ENCODE measurements at regions not wholly inside any gene's neighbourhood (a gene's known extent, or its start where the extent isn't known, plus 50 kb on each side); places are given as distances from the start of the nearest gene placed in this dataset.

DNA sequence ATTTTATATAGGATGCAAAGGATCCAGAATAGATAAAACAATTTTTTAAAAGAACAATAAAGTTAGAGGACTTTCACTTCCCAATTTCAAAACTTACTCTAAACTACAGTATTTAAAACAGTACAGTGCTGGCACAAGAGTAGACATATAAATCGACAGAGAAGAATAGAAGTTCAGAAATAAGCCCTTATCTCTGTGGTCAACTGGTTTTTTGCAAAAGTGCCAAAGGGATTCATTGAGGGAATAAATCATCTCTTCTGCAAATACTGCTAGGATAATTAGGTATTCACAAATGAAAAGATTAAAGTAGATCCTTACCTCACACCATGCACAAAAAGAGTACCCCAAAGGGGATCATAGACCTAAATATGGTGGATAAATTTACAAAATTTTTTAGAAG lies 431.0 kb upstream of the HTR2A start:
- Histone ChIP-seq H3K9me3 (ENCODE audit: insufficient read depth, low read length) (no peaks in the 10 kb centered on the region), H3K9me2 (replicated peaks; ENCODE audit: insufficient read depth, low read length) (no peaks in the 10 kb centered on the region), H3K36me3 (ENCODE audit: low read length) (no peaks in the 10 kb centered on the region), H2AFZ (ENCODE audit: low read depth, low read length, severe bottlenecking) (no peak overlapping the region), H3K79me2 (ENCODE audit: insufficient read depth, low read length) (no peaks in the 10 kb centered on the region), H3K27me3 (ENCODE audit: low read length) (no peaks in the 10 kb centered on the region), H3K27ac (ENCODE audit: low read depth, low read length) (no peak overlapping the region), H3K4me2 (ENCODE audit: low read depth, low read length, poor library complexity, severe bottlenecking) (no peak overlapping the region), H4K20me1 (ENCODE audit: low read depth, low read length) (no peaks in the 10 kb centered on the region), H3F3A (ENCODE audit: insufficient read depth) (no peaks in the 10 kb centered on the region), H3K4me3 (ENCODE audit: insufficient read depth, low read length, poor library complexity, severe bottlenecking) (no peak overlapping the region), H3K9ac (ENCODE audit: low read length) (no peak overlapping the region)
- no peak for TF ChIP-seq EZH2phosphoT487 (conservative IDR thresholded peaks at IDR 0.05; ENCODE audit: low read length)
- TF ChIP-seq, protein P1, sequence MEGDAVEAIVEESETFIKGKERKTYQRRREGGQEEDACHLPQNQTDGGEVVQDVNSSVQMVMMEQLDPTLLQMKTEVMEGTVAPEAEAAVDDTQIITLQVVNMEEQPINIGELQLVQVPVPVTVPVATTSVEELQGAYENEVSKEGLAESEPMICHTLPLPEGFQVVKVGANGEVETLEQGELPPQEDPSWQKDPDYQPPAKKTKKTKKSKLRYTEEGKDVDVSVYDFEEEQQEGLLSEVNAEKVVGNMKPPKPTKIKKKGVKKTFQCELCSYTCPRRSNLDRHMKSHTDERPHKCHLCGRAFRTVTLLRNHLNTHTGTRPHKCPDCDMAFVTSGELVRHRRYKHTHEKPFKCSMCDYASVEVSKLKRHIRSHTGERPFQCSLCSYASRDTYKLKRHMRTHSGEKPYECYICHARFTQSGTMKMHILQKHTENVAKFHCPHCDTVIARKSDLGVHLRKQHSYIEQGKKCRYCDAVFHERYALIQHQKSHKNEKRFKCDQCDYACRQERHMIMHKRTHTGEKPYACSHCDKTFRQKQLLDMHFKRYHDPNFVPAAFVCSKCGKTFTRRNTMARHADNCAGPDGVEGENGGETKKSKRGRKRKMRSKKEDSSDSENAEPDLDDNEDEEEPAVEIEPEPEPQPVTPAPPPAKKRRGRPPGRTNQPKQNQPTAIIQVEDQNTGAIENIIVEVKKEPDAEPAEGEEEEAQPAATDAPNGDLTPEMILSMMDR (IDR thresholded peaks at IDR 0.05; ENCODE audit: insufficient read depth, low read length, poor library complexity, severe bottlenecking): no peak

DNA sequence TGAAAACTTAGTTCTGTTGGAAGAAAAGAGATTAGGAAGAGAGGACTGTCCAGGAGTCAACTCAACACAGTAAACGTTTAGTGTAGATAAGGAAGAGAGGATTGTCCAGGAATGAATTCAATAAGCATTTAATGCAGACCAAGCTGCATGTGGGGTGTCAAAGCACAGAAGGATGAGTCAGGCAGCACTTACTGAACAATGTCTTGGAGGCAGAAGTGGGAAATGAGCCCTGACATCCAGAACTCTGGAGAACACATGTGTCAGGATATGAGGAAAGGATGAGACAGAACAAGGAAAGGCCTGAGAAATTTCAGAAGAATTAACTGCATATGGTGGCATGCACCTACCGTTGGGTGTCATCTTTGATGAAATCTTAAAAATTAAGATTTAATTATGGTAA lies 429.2 kb upstream of the HTR2A start:
- Histone ChIP-seq H3K36me3 (ENCODE audit: low read length) (no peaks in the 10 kb centered on the region), H3K9me3 (ENCODE audit: insufficient read depth, low read length) (no peaks in the 10 kb centered on the region), H4K20me1 (ENCODE audit: low read depth, low read length) (no peaks in the 10 kb centered on the region), H3K4me3 (ENCODE audit: insufficient read depth, low read length, poor library complexity, severe bottlenecking) (no peak overlapping the region), H3K27me3 (ENCODE audit: low read length) (no peaks in the 10 kb centered on the region), H3K4me2 (ENCODE audit: low read depth, low read length, poor library complexity, severe bottlenecking) (no peak overlapping the region), H3K9ac (ENCODE audit: low read length) (no peak overlapping the region), H2AFZ (ENCODE audit: low read depth, low read length, severe bottlenecking) (no peak overlapping the region), H3K27ac (ENCODE audit: low read depth, low read length) (no peak overlapping the region), H3K9me2 (replicated peaks; ENCODE audit: insufficient read depth, low read length) (no peaks in the 10 kb centered on the region), H3F3A (ENCODE audit: insufficient read depth) (no peaks in the 10 kb centered on the region), H3K79me2 (ENCODE audit: insufficient read depth, low read length) (no peaks in the 10 kb centered on the region)
- TF ChIP-seq EZH2phosphoT487 (conservative IDR thresholded peaks at IDR 0.05; ENCODE audit: low read length): no peak
- TF ChIP-seq, protein P1 (IDR thresholded peaks at IDR 0.05; ENCODE audit: insufficient read depth, low read length, poor library complexity, severe bottlenecking): no peak

DNA sequence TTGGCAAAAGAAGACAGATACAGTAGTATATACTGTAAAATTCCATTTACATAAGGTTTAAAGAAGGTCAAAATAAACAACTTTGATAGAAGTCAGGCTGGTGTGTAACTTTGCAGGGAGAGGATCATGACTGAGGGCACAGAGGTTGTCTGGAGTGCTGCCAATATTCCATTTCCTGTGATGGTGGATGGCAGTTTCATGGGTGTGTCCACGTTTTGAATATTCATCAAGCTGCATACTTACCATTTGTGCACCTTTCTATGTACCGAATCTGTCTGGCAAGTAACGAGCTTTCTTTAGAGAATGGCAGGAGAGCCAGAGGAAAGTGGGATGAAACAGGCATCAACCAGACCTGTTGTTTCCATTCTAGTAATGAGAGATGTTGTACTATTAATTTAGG lies 420.5 kb upstream of the HTR2A start:
- H2AFZ ChIP-seq (ENCODE audit: low read depth, low read length, severe bottlenecking): no peak overlapping the region
- TF ChIP-seq EZH2phosphoT487 (conservative IDR thresholded peaks at IDR 0.05; ENCODE audit: low read length): no peak
- TF ChIP-seq, protein P1 (IDR thresholded peaks at IDR 0.05; ENCODE audit: insufficient read depth, low read length, poor library complexity, severe bottlenecking): no peak

More for the DNA sequence above, 420.5 kb upstream of the HTR2A start:
- no peaks in the 10 kb centered on the region for H3K27me3 ChIP-seq (ENCODE audit: low read length)
- no peaks in the 10 kb centered on the region for H3F3A ChIP-seq (ENCODE audit: insufficient read depth)
- no peak overlapping the region for H3K4me3 ChIP-seq (ENCODE audit: insufficient read depth, low read length, poor library complexity, severe bottlenecking)
- H3K9ac ChIP-seq (ENCODE audit: low read length): no peak overlapping the region
- no peak overlapping the region for H3K4me2 ChIP-seq (ENCODE audit: low read depth, low read length, poor library complexity, severe bottlenecking)
- H3K9me2 ChIP-seq (replicated peaks; ENCODE audit: insufficient read depth, low read length): no peaks in the 10 kb centered on the region; the same call in 1 of the 2 replicates
- H3K9me3 ChIP-seq (ENCODE audit: insufficient read depth, low read length): no peaks in the 10 kb centered on the region
- no peaks in the 10 kb centered on the region for H4K20me1 ChIP-seq (ENCODE audit: low read depth, low read length)
- H3K27ac ChIP-seq (ENCODE audit: low read depth, low read length): no peak overlapping the region
- H3K79me2 ChIP-seq (ENCODE audit: insufficient read depth, low read length): no peaks in the 10 kb centered on the region
- no peaks in the 10 kb centered on the region for H3K36me3 ChIP-seq (ENCODE audit: low read length)
